HG02763 (cell line): ENCODE measurements at regions not wholly inside any gene's neighbourhood (a gene's known extent, or its start where the extent isn't known, plus 50 kb on each side); places are given as distances from the start of the nearest gene placed in this dataset.

Source experiments
- ATAC-seq: cut with Tn5 transposase; IDR thresholded peaks from one replicate; pipeline ENCODE4 v1.9.1; 2021; ENCODE audit warnings: mild to moderate bottlenecking, moderate library complexity; ENCODE audit not compliant: unreplicated experiment

- no peak for ATAC-seq
Observed at GRCh38 chr11:116134450-116134849, 630.2 kb upstream of the CADM1 start.

- no peak for ATAC-seq
Observed at GRCh38 chr11:116132273-116132978, 628.2 kb upstream of the CADM1 start.

GRCh38 chr11:116130122-116130521 lies 625.9 kb upstream of the CADM1 start:
- ATAC-seq = peak; percentile 44

- ATAC-seq = no peak
Observed at GRCh38 chr11:116129456-116129855, 625.2 kb upstream of the CADM1 start.

GRCh38 chr11:116126562-116126961 lies 622.3 kb upstream of the CADM1 start:
- ATAC-seq = no peak

GRCh38 chr11:116124922-116125714 lies 620.9 kb upstream of the CADM1 start:
- no peak for ATAC-seq

GRCh38 chr11:116123739-116124138 lies 619.5 kb upstream of the CADM1 start:
- ATAC-seq = no peak

GRCh38 chr11:116122697-116123472 lies 618.7 kb upstream of the CADM1 start:
- ATAC-seq = no peak

- no peak for ATAC-seq
Observed at GRCh38 chr11:116119158-116119557, 614.9 kb upstream of the CADM1 start.

GRCh38 chr11:116118138-116118470 lies 613.9 kb upstream of the CADM1 start:
- ATAC-seq = no peak

GRCh38 chr11:116117331-116118137 lies 613.3 kb upstream of the CADM1 start:
- ATAC-seq = no peak

GRCh38 chr11:116115801-116116200 lies 611.6 kb upstream of the CADM1 start:
- ATAC-seq = no peak

GRCh38 chr11:116114198-116114651 lies 610.0 kb upstream of the CADM1 start:
- no peak for ATAC-seq

- ATAC-seq = no peak
Observed at GRCh38 chr11:116112087-116112935, 608.1 kb upstream of the CADM1 start.

- no peak for ATAC-seq
Observed at GRCh38 chr11:116111546-116111945, 607.3 kb upstream of the CADM1 start.

GRCh38 chr11:116110802-116111201 lies 606.6 kb upstream of the CADM1 start:
- ATAC-seq = no peak

GRCh38 chr11:116110356-116110755 lies 606.1 kb upstream of the CADM1 start:
- no peak for ATAC-seq

GRCh38 chr11:116109228-116109627 lies 605.0 kb upstream of the CADM1 start:
- ATAC-seq = no peak

GRCh38 chr11:116108161-116108560 lies 603.9 kb upstream of the CADM1 start:
- no peak for ATAC-seq

GRCh38 chr11:116107229-116107628 lies 603.0 kb upstream of the CADM1 start:
- ATAC-seq = no peak
